Keratinocyte (primary cell): ENCODE measurements at regions not wholly inside any gene's neighbourhood (a gene's known extent, or its start where the extent isn't known, plus 50 kb on each side); places are given as distances from the start of the nearest gene placed in this dataset.

Experiments used
- DNase-seq: peaks from one replicate; pipeline ENCODE4 v3.0.0-alpha.2; 2011; ENCODE audit warnings: low read depth, missing footprints, low spot score
- FAIRE-seq: peaks from 2 replicates; lab custom pipeline; 2011; peaks lifted over from hg19 to GRCh38; lab: Jason Lieb, UNC
- H2AFZ ChIP-seq: 2 replicates; pipeline ENCODE4 v1.6.0; 2012; ENCODE audit warnings: low read length, control low read depth, inconsistent platforms; ENCODE audit not compliant: control insufficient read depth
- H3K27ac ChIP-seq: 2 replicates; pipeline ENCODE4 v1.5.1; 2011; ENCODE audit warnings: low read length; ENCODE audit not compliant: control insufficient read depth, insufficient read depth
- H3K27me3 ChIP-seq: 3 replicates; pipeline ENCODE4 v1.6.0; 2011; ENCODE audit warnings: low read length; ENCODE audit not compliant: control insufficient read depth, insufficient read depth; ENCODE audit errors: extremely low read depth
- H3K36me3 ChIP-seq, 2 experiments: 2 replicates in 1 of 2; 3 replicates in 1 of 2; pipeline ENCODE4 v1.5.1; 2011; ENCODE audit warnings: low read length in 2 of 2, mild to moderate bottlenecking in 1 of 2; ENCODE audit not compliant: control insufficient read depth in 2 of 2, insufficient read depth in 2 of 2; ENCODE audit errors: extremely low read depth in 1 of 2
- H3K4me1 ChIP-seq: 3 replicates; pipeline ENCODE4 v1.5.1; 2011; ENCODE audit warnings: low read length; ENCODE audit not compliant: control insufficient read depth, insufficient read depth; ENCODE audit errors: extremely low read depth
- H3K4me2 ChIP-seq: 3 replicates; pipeline ENCODE4 v1.6.0; 2011; ENCODE audit warnings: low read depth, low read length; ENCODE audit not compliant: control insufficient read depth, insufficient read depth; ENCODE audit errors: extremely low read depth
- H3K4me3 ChIP-seq, 3 experiments: fragments of 200-600 bp in 1 of 3; sonication (generic) in 1 of 3; 2 replicates in 2 of 3; 3 replicates in 1 of 3; pipeline ENCODE4 v1.5.1; 2011 to 2016; ENCODE audit warnings: low read length in 3 of 3, mild to moderate bottlenecking in 3 of 3, control low read depth in 2 of 3, inconsistent platforms in 1 of 3, low read depth in 1 of 3, mixed read lengths in 1 of 3, mixed run types in 1 of 3, moderate library complexity in 1 of 3; ENCODE audit not compliant: control insufficient read depth in 2 of 3, insufficient read depth in 2 of 3; ENCODE audit errors: extremely low read depth in 1 of 3
- H3K79me2 ChIP-seq: 2 replicates; pipeline ENCODE4 v1.6.0; 2012; ENCODE audit warnings: low read length; ENCODE audit not compliant: control insufficient read depth, insufficient read depth
- H3K9ac ChIP-seq: 3 replicates; pipeline ENCODE4 v1.6.0; 2011; ENCODE audit warnings: low read length; ENCODE audit not compliant: control insufficient read depth, insufficient read depth; ENCODE audit errors: extremely low read depth
- H3K9me1 ChIP-seq: 3 replicates; pipeline ENCODE4 v1.6.0; 2011; ENCODE audit warnings: low read length; ENCODE audit not compliant: control insufficient read depth, insufficient read depth; ENCODE audit errors: extremely low read depth
- H3K9me3 ChIP-seq: 2 replicates; pipeline ENCODE4 v1.5.1; 2012; ENCODE audit warnings: low read depth, low read length; ENCODE audit not compliant: control insufficient read depth
- H4K20me1 ChIP-seq: 3 replicates; pipeline ENCODE4 v1.6.0; 2011; ENCODE audit warnings: low read length; ENCODE audit not compliant: control insufficient read depth, insufficient read depth; ENCODE audit errors: extremely low read depth
- EZH2 ChIP-seq: IDR thresholded peaks from one replicate; pipeline ENCODE4 v1.6.1; 2012; ENCODE audit warnings: inconsistent platforms, mild to moderate bottlenecking, low read length, moderate library complexity
- dilution Hi-C: fragments of 300-500 bp; cut with MboI; formaldehyde crosslinking; loops from one replicate; pipeline ENCODE4 v1.7.0; 2020; ENCODE audit warnings: low sequenced_read_pairs; ENCODE audit not compliant: extremely low pct_ligation_motif_present
- TF ChIP-seq, protein P1 (sequence below), 3 experiments: IDR thresholded peaks in 1 of 3; conservative IDR thresholded peaks in 1 of 3; optimal IDR thresholded peaks in 1 of 3; 2 replicates in 2 of 3; 3 replicates in 1 of 3; pipeline versions ENCODE3 to v1.5.1; 2011; ENCODE audit warnings: low read length in 3 of 3, mild to moderate bottlenecking in 3 of 3, moderate library complexity in 2 of 3, control low read depth in 1 of 3, inconsistent platforms in 1 of 3; ENCODE audit not compliant: insufficient read depth in 2 of 3; ENCODE audit errors: extremely low read depth in 1 of 3

- Histone ChIP-seq H3K9me3 (no peaks in the 10 kb centered on the region), H3K4me1 (no peaks in the 10 kb centered on the region), H3K4me3 (no peak overlapping the region), H3K27ac (no peak overlapping the region), H2AFZ (no peak overlapping the region), H3K36me3 (no peaks in the 10 kb centered on the region), H4K20me1 (no peaks in the 10 kb centered on the region), H3K9me1 (no peaks in the 10 kb centered on the region), H3K79me2 (no peaks in the 10 kb centered on the region), H3K4me2 (no peak overlapping the region), H3K9ac (no peak overlapping the region), H3K27me3 (no peaks in the 10 kb centered on the region)
- no peak for DNase-seq
- dilution Hi-C loops, result no loop called here
- no peak for FAIRE-seq
- no peak for TF ChIP-seq EZH2
- TF ChIP-seq, protein P1, sequence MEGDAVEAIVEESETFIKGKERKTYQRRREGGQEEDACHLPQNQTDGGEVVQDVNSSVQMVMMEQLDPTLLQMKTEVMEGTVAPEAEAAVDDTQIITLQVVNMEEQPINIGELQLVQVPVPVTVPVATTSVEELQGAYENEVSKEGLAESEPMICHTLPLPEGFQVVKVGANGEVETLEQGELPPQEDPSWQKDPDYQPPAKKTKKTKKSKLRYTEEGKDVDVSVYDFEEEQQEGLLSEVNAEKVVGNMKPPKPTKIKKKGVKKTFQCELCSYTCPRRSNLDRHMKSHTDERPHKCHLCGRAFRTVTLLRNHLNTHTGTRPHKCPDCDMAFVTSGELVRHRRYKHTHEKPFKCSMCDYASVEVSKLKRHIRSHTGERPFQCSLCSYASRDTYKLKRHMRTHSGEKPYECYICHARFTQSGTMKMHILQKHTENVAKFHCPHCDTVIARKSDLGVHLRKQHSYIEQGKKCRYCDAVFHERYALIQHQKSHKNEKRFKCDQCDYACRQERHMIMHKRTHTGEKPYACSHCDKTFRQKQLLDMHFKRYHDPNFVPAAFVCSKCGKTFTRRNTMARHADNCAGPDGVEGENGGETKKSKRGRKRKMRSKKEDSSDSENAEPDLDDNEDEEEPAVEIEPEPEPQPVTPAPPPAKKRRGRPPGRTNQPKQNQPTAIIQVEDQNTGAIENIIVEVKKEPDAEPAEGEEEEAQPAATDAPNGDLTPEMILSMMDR (optimal IDR thresholded peaks at IDR 0.05 in 1 of 3, IDR thresholded peaks at IDR 0.05 in 1 of 3, conservative IDR thresholded peaks at IDR 0.05 in 1 of 3; ENCODE audit: extremely low read depth in 1 of 3, insufficient read depth in 2 of 3, low read length in 3 of 3), result no peak
Measured at GRCh38 chr11:91866642-91867041, 358.0 kb upstream of the FAT3 start.

GRCh38 chr11:91860661-91861060, 364.0 kb upstream of the FAT3 start:
- dilution Hi-C loops, result no loop called here
- H3K9me1 ChIP-seq, result no peaks in the 10 kb centered on the region
- no peak overlapping the region for H3K9ac ChIP-seq
- no peaks in the 10 kb centered on the region for H4K20me1 ChIP-seq
- H2AFZ ChIP-seq, result no peak overlapping the region
- H3K4me2 ChIP-seq, result no peak overlapping the region
- FAIRE-seq (no peak), DNase-seq (no peak)
- no peak for TF ChIP-seq EZH2
- TF ChIP-seq, protein P1 (optimal IDR thresholded peaks at IDR 0.05 in 1 of 3, IDR thresholded peaks at IDR 0.05 in 1 of 3, conservative IDR thresholded peaks at IDR 0.05 in 1 of 3; ENCODE audit: extremely low read depth in 1 of 3, insufficient read depth in 2 of 3, low read length in 3 of 3), result no peak
- no peaks in the 10 kb centered on the region for H3K27me3 ChIP-seq
- no peaks in the 10 kb centered on the region for H3K79me2 ChIP-seq
- H3K4me3 ChIP-seq, result no peak overlapping the region
- no peaks in the 10 kb centered on the region for H3K36me3 ChIP-seq
- H3K9me3 ChIP-seq, result no peaks in the 10 kb centered on the region
- no peaks in the 10 kb centered on the region for H3K4me1 ChIP-seq
- no peak overlapping the region for H3K27ac ChIP-seq
